HCT116 (cell line): ENCODE measurements at regions not wholly inside any gene's neighbourhood (a gene's known extent, or its start where the extent isn't known, plus 50 kb on each side); places are given as distances from the start of the nearest gene placed in this dataset.

Source experiments
- ATAC-seq: fragments of 200-7000 bp; cut with Tn5 transposase; 2 replicates; pipeline ENCODE4 v1.9.1; 2020; ENCODE audit warnings: mild to moderate bottlenecking, moderate library complexity
- BruUV-seq: library from RNA; stranded (reverse); fragments of 400-500 nt; replicated peaks from 2 replicates; lab custom pipeline; 2021; lab: Mats Ljungman, UMichigan
- CTCF ChIA-PET: fragments of 300-600 bp; sonication (Branson Sonifier 250); formaldehyde crosslinking; loops from one replicate; lab custom pipeline; 2021; ENCODE audit warnings: antibody characterized with exemption; lab: Charles Lee
- POLR2A ChIA-PET: fragments of 300-600, 350-600 bp; sonication (Branson Sonifier 250); formaldehyde crosslinking; loops from one replicate; lab custom pipeline; 2021; ENCODE audit warnings: antibody characterized with exemption; lab: Charles Lee
- RAD21 ChIA-PET, 2 experiments: fragments of 300-600 bp; sonication (Branson Sonifier 250); formaldehyde crosslinking; loops; one replicate each; lab custom pipeline; 2023; ENCODE audit warnings: low total read pairs in 2 of 2; ENCODE audit not compliant: uncharacterized antibody in 2 of 2, unreplicated experiment in 2 of 2, low non-redundant PET in 1 of 2; lab: Charles Lee
- DNase-seq: peaks from one replicate; pipeline ENCODE4 v3.0.0-alpha.2; 2010; ENCODE audit warnings: low read depth, low spot score
- H2AFZ ChIP-seq: fragments of 200-600 bp; shearing (Covaris generic), sonication (generic); 2 replicates; pipeline ENCODE4 v1.6.1; 2017; ENCODE audit warnings: low read depth, mixed run types, mixed read lengths, antibody characterized with exemption, low read length; ENCODE audit not compliant: poor library complexity, severe bottlenecking
- H3K27ac ChIP-seq: 2 replicates; pipeline ENCODE4 v1.5.1; 2012; ENCODE audit warnings: low read depth, low read length
- H3K27me3 ChIP-seq: fragments of 200-600 bp; sonication (generic); 2 replicates; pipeline ENCODE4 v1.6.1; 2016; ENCODE audit warnings: mixed run types, low read length, mixed read lengths; ENCODE audit not compliant: insufficient read depth
- H3K36me3 ChIP-seq, 2 experiments: fragments of 200-500 bp in 1 of 2; fragments of 200-600 bp in 1 of 2; sonication (Bioruptor generic) in 1 of 2; sonication (generic) in 1 of 2; 2 replicates each; pipeline versions ENCODE4 v1.5.1 to v1.6.1; 2014 to 2016; ENCODE audit warnings: low read length in 2 of 2, inconsistent platforms in 1 of 2, mixed read lengths in 1 of 2, mixed run types in 1 of 2; ENCODE audit not compliant: insufficient read depth in 2 of 2, control insufficient read depth in 1 of 2
- H3K4me1 ChIP-seq, 2 experiments: fragments of 200-600 bp in 1 of 2; sonication (generic) in 1 of 2; 2 replicates each; pipeline versions ENCODE4 v1.5.1 to v1.6.1; 2012 to 2017; ENCODE audit warnings: low read length in 2 of 2, inconsistent platforms in 1 of 2, mild to moderate bottlenecking in 1 of 2, mixed read lengths in 1 of 2, mixed run types in 1 of 2, moderate library complexity in 1 of 2; ENCODE audit not compliant: insufficient read depth in 2 of 2, control insufficient read depth in 1 of 2
- H3K4me2 ChIP-seq: fragments of 200-600 bp; sonication (generic); 2 replicates; pipeline ENCODE4 v1.6.1; 2017; ENCODE audit warnings: mixed run types, low read length, mixed read lengths
- H3K4me3 ChIP-seq, 2 experiments: fragments of 200-600 bp in 1 of 2; sonication (generic) in 1 of 2; replicated peaks in 1 of 2; 2 replicates each; pipeline ENCODE4 v1.5.1; 2011 to 2016; ENCODE audit warnings: low read length in 2 of 2, control low read depth in 1 of 2, low read depth in 1 of 2, mild to moderate bottlenecking in 1 of 2, mixed read lengths in 1 of 2, mixed run types in 1 of 2
- H3K79me2 ChIP-seq: fragments of 200-600 bp; sonication (generic); 2 replicates; pipeline ENCODE4 v1.6.1; 2017; ENCODE audit warnings: mild to moderate bottlenecking, mixed run types, low read length, moderate library complexity, mixed read lengths; ENCODE audit not compliant: insufficient read depth
- H3K9ac ChIP-seq: fragments of 200-600 bp; sonication (generic); 2 replicates; pipeline ENCODE4 v1.6.1; 2016; ENCODE audit warnings: low read length, mixed read lengths
- H3K9me2 ChIP-seq: fragments of 200-600 bp; sonication (generic), shearing (Covaris generic); 2 replicates; pipeline ENCODE4 v1.6.1; 2017; ENCODE audit warnings: mixed run types, mild to moderate bottlenecking, moderate library complexity; ENCODE audit not compliant: insufficient read depth
- H3K9me3 ChIP-seq, 2 experiments: fragments of 200-500 bp in 1 of 2; fragments of 200-600 bp in 1 of 2; sonication (Bioruptor generic) in 1 of 2; sonication (generic) in 1 of 2; 2 replicates each; pipeline ENCODE4 v1.6.1; 2014 to 2017; ENCODE audit warnings: low read length in 2 of 2, mixed read lengths in 2 of 2, inconsistent platforms in 1 of 2, low read depth in 1 of 2, mild to moderate bottlenecking in 1 of 2, mixed run types in 1 of 2, moderate library complexity in 1 of 2; ENCODE audit not compliant: control insufficient read depth in 1 of 2, insufficient read depth in 1 of 2
- H4K20me1 ChIP-seq: fragments of 200-600 bp; sonication (generic), shearing (Covaris generic); 2 replicates; pipeline ENCODE4 v1.6.1; 2017; ENCODE audit warnings: mixed run types, mild to moderate bottlenecking, moderate library complexity; ENCODE audit not compliant: insufficient read depth
- CBX3 ChIP-seq: IDR thresholded peaks from 2 replicates; pipeline ENCODE4 v1.6.1; 2012; ENCODE audit warnings: low read depth
- ELF1 ChIP-seq: IDR thresholded peaks from 2 replicates; pipeline ENCODE4 v1.6.1; 2012; ENCODE audit warnings: low read depth, borderline replicate concordance
- EZH2 ChIP-seq: fragments of 200-600 bp; sonication (generic); IDR thresholded peaks from 2 replicates; pipeline ENCODE4 v1.6.1; 2017; ENCODE audit warnings: antibody characterized with exemption, mixed run types
- FOSL1 ChIP-seq: IDR thresholded peaks from 2 replicates; pipeline ENCODE4 v1.6.1; 2012; ENCODE audit warnings: low read depth
- JUND ChIP-seq: IDR thresholded peaks from 2 replicates; pipeline ENCODE4 v1.6.1; 2012
- POLR2A ChIP-seq: IDR thresholded peaks from 2 replicates; pipeline ENCODE4 v1.7.0; 2011; ENCODE audit warnings: borderline replicate concordance; ENCODE audit not compliant: insufficient read depth, insufficient read length; ENCODE audit errors: extremely low read depth
- POLR2AphosphoS5 ChIP-seq: IDR thresholded peaks from 2 replicates; pipeline ENCODE4 v1.6.1; 2011; ENCODE audit warnings: mild to moderate bottlenecking, low read depth, low read length, moderate library complexity
- SRF ChIP-seq: IDR thresholded peaks from 2 replicates; pipeline ENCODE4 v1.6.1; 2012; ENCODE audit warnings: low read depth
- TCF7L2 ChIP-seq: IDR thresholded peaks from 2 replicates; pipeline ENCODE4 v1.7.0; 2011; ENCODE audit warnings: borderline replicate concordance, inconsistent platforms; ENCODE audit not compliant: insufficient read depth, insufficient read length; ENCODE audit errors: extremely low read depth
- YY1 ChIP-seq: IDR thresholded peaks from 2 replicates; pipeline ENCODE4 v1.6.1; 2011; ENCODE audit warnings: low read length, low read depth, moderate library complexity, mild to moderate bottlenecking; ENCODE audit not compliant: insufficient replicate concordance; ENCODE audit errors: extremely low read depth
- ZFX ChIP-seq: fragments of 450-650 bp; IDR thresholded peaks from 2 replicates; pipeline ENCODE4 v1.6.1; 2017
- intact Hi-C: fragments of 100-400 bp; cut with micrococcal nuclease; formaldehyde crosslinking; loops from 2 replicates; pipeline ENCODE4 v1.10.0; 2022
- TF ChIP-seq, protein P1 (sequence below): IDR thresholded peaks from 2 replicates; pipeline ENCODE4 v1.6.1; 2011; ENCODE audit warnings: mild to moderate bottlenecking, low read length, moderate library complexity; ENCODE audit not compliant: insufficient replicate concordance; ENCODE audit errors: extremely low read depth
- TF ChIP-seq, protein P2 (sequence below): IDR thresholded peaks from 2 replicates; pipeline ENCODE4 v1.6.1; 2012
- TF ChIP-seq, protein P3 (sequence below): IDR thresholded peaks from 2 replicates; pipeline ENCODE4 v1.6.1; 2012; ENCODE audit warnings: low read depth
- TF ChIP-seq, protein P4 (sequence below): IDR thresholded peaks from 2 replicates; pipeline ENCODE4 v1.6.1; 2012

DNA sequence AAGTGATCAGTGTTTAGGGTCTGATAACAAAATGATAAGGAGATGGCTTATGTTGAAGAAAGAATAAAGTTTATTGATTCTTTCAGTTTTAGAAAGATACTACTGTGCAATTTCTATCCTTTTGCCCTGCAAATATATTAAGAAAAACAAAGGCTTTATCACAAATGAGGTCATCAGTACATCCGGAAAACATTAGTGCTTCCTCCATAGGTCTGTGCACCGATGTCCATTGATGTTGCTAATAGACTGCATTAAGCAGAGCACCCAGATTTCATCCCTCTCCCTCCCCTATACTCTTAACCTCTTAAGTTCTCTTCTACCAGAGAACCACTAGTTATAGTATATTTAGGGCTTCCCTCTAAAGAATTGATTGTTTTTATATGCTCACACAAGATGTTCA, 53.7 kb upstream of the HHIP start:
- H3K4me3 ChIP-seq: no peak overlapping the region
- intact Hi-C loops: no loop called here
- DNase-seq (no peak), ATAC-seq (no peak)
- BruUV-seq: no TSS peak
- no peaks in the 10 kb centered on the region for H3K36me3 ChIP-seq
- H2AFZ ChIP-seq: no peak overlapping the region
- H3K79me2 ChIP-seq: no peaks in the 10 kb centered on the region
- no peaks in the 10 kb centered on the region for H3K9me2 ChIP-seq
- no peaks in the 10 kb centered on the region for H3K27me3 ChIP-seq
- POLR2A ChIA-PET: no interaction called here
- H3K9me3 ChIP-seq: no peaks in the 10 kb centered on the region
- CTCF ChIA-PET: no interaction called here
- no peaks in the 10 kb centered on the region for H3K4me1 ChIP-seq
- H3K4me2 ChIP-seq: no peak overlapping the region
- H3K27ac ChIP-seq: no peak overlapping the region
- no peaks in the 10 kb centered on the region for H4K20me1 ChIP-seq
- no peak overlapping the region for H3K9ac ChIP-seq
- RAD21 ChIA-PET: no interaction called here
- TF ChIP-seq, protein P1, sequence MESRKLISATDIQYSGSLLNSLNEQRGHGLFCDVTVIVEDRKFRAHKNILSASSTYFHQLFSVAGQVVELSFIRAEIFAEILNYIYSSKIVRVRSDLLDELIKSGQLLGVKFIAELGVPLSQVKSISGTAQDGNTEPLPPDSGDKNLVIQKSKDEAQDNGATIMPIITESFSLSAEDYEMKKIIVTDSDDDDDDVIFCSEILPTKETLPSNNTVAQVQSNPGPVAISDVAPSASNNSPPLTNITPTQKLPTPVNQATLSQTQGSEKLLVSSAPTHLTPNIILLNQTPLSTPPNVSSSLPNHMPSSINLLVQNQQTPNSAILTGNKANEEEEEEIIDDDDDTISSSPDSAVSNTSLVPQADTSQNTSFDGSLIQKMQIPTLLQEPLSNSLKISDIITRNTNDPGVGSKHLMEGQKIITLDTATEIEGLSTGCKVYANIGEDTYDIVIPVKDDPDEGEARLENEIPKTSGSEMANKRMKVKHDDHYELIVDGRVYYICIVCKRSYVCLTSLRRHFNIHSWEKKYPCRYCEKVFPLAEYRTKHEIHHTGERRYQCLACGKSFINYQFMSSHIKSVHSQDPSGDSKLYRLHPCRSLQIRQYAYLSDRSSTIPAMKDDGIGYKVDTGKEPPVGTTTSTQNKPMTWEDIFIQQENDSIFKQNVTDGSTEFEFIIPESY: no peak
- TF ChIP-seq, protein P2, sequence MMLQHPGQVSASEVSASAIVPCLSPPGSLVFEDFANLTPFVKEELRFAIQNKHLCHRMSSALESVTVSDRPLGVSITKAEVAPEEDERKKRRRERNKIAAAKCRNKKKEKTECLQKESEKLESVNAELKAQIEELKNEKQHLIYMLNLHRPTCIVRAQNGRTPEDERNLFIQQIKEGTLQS: no peak
- no peak for TF ChIP-seq JUND
- TF ChIP-seq FOSL1: no peak
- TF ChIP-seq SRF: no peak
- TF ChIP-seq YY1: no peak
- TF ChIP-seq, protein P3, sequence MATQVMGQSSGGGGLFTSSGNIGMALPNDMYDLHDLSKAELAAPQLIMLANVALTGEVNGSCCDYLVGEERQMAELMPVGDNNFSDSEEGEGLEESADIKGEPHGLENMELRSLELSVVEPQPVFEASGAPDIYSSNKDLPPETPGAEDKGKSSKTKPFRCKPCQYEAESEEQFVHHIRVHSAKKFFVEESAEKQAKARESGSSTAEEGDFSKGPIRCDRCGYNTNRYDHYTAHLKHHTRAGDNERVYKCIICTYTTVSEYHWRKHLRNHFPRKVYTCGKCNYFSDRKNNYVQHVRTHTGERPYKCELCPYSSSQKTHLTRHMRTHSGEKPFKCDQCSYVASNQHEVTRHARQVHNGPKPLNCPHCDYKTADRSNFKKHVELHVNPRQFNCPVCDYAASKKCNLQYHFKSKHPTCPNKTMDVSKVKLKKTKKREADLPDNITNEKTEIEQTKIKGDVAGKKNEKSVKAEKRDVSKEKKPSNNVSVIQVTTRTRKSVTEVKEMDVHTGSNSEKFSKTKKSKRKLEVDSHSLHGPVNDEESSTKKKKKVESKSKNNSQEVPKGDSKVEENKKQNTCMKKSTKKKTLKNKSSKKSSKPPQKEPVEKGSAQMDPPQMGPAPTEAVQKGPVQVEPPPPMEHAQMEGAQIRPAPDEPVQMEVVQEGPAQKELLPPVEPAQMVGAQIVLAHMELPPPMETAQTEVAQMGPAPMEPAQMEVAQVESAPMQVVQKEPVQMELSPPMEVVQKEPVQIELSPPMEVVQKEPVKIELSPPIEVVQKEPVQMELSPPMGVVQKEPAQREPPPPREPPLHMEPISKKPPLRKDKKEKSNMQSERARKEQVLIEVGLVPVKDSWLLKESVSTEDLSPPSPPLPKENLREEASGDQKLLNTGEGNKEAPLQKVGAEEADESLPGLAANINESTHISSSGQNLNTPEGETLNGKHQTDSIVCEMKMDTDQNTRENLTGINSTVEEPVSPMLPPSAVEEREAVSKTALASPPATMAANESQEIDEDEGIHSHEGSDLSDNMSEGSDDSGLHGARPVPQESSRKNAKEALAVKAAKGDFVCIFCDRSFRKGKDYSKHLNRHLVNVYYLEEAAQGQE: no peak
- TF ChIP-seq ELF1: no peak
- TF ChIP-seq EZH2: no peak
- TF ChIP-seq POLR2A: no peak
- TF ChIP-seq ZFX: no peak
- TF ChIP-seq, protein P4, sequence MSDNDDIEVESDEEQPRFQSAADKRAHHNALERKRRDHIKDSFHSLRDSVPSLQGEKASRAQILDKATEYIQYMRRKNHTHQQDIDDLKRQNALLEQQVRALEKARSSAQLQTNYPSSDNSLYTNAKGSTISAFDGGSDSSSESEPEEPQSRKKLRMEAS: no peak
- no peak for TF ChIP-seq CBX3
- no peak for TF ChIP-seq TCF7L2
- TF ChIP-seq POLR2AphosphoS5: no peak
